K562 (cell line): ENCODE measurements at regions not wholly inside any gene's neighbourhood (a gene's known extent, or its start where the extent isn't known, plus 50 kb on each side); places are given as distances from the start of the nearest gene placed in this dataset.

Source experiments
- ATAC-seq: fragments of 200-7000 bp; cut with Tn5 transposase; 3 replicates; pipeline ENCODE4 v1.9.1; 2020; ENCODE audit warnings: moderate library complexity
- BruUV-seq: library from RNA; stranded (reverse); fragments of 400-500 nt; replicated peaks from 2 replicates; lab custom pipeline; 2021; lab: Mats Ljungman, UMichigan
- CTCF ChIA-PET: fragments of 300-600 bp; formaldehyde crosslinking; extraction: SDS; loops from one replicate; lab custom pipeline; 2021; ENCODE audit warnings: low intra/inter-chr PET ratio; lab: Yijun Ruan, JAX
- POLR2A ChIA-PET: fragments of 300-600, 350-650 bp; sonication (Branson Sonifier 250); formaldehyde crosslinking; extraction: SDS; loops from one replicate; lab custom pipeline; 2021; ENCODE audit warnings: antibody characterized with exemption, inconsistent platforms; lab: Yijun Ruan, JAX
- DNase-seq, 4 experiments: peaks; one replicate each; pipeline versions ENCODE4 v3.0.0 to v3.0.0-alpha.2; 2011 to 2018; ENCODE audit warnings: low spot score in 3 of 4, mixed read lengths in 3 of 4; ENCODE audit errors: extremely low read depth in 1 of 4
- FAIRE-seq: peaks from 2 replicates; lab custom pipeline; 2011; peaks lifted over from hg19 to GRCh38; lab: Jason Lieb, UNC
- H2AFZ ChIP-seq: 2 replicates; pipeline ENCODE4 v1.6.0; 2011; ENCODE audit warnings: low read depth, low read length, control low read depth, inconsistent platforms
- H3K27ac ChIP-seq: fragments of 200-600 bp; 3 replicates; pipeline ENCODE4 v1.8.0; 2011; ENCODE audit warnings: low read depth, mild to moderate bottlenecking, control low read depth, inconsistent platforms, low read length, moderate library complexity, mixed read lengths; ENCODE audit errors: extremely low read depth
- H3K27me3 ChIP-seq, 2 experiments: fragments of 300-600 bp in 1 of 2; 2 replicates in 1 of 2; 3 replicates in 1 of 2; pipeline versions ENCODE4 v1.6.0 to v1.8.0; 2011; ENCODE audit warnings: inconsistent platforms in 2 of 2, low read length in 2 of 2, mild to moderate bottlenecking in 1 of 2, mixed read lengths in 1 of 2, moderate library complexity in 1 of 2; ENCODE audit not compliant: control insufficient read depth in 2 of 2, insufficient read depth in 2 of 2
- H3K36me3 ChIP-seq: fragments of 300-600 bp; 3 replicates; pipeline ENCODE4 v1.8.0; 2011; ENCODE audit warnings: mild to moderate bottlenecking, low read length, inconsistent platforms; ENCODE audit not compliant: control insufficient read depth, insufficient read depth
- H3K4me1 ChIP-seq, 2 experiments: fragments of 200-600 bp in 1 of 2; replicated peaks in 1 of 2; 2 replicates in 1 of 2; 3 replicates in 1 of 2; pipeline versions ENCODE4 v1.5.1 to v1.8.0; 2011; ENCODE audit warnings: inconsistent platforms in 2 of 2, low read length in 2 of 2, mild to moderate bottlenecking in 1 of 2, mixed read lengths in 1 of 2, moderate library complexity in 1 of 2; ENCODE audit not compliant: control insufficient read depth in 2 of 2, insufficient read depth in 2 of 2
- H3K4me2 ChIP-seq: 2 replicates; pipeline ENCODE4 v1.6.1; 2011; ENCODE audit warnings: low read length, control low read depth, inconsistent platforms, mixed read lengths; ENCODE audit not compliant: insufficient read depth
- H3K4me3 ChIP-seq: fragments of 200-600 bp; sonication (generic), shearing (Covaris generic); 2 replicates; pipeline ENCODE4 v1.5.1; 2016; ENCODE audit warnings: control low read depth, inconsistent platforms
- H3K79me2 ChIP-seq: fragments of 200-600 bp; 3 replicates; pipeline ENCODE4 v1.8.0; 2011; ENCODE audit warnings: low read length, inconsistent platforms; ENCODE audit not compliant: control insufficient read depth, insufficient read depth
- H3K9ac ChIP-seq, 2 experiments: 2 replicates each; pipeline versions ENCODE4 v1.6.0 to v1.6.1; 2011; ENCODE audit warnings: low read depth in 2 of 2, low read length in 2 of 2, control low read depth in 1 of 2, inconsistent platforms in 1 of 2, mild to moderate bottlenecking in 1 of 2, mixed read lengths in 1 of 2; ENCODE audit not compliant: insufficient read depth in 1 of 2
- H3K9me1 ChIP-seq: one replicate; pipeline ENCODE4 v1.6.0; 2011; ENCODE audit warnings: inconsistent platforms, mild to moderate bottlenecking, low read length, moderate library complexity; ENCODE audit not compliant: control insufficient read depth, insufficient read depth
- H3K9me3 ChIP-seq: replicated peaks from 2 replicates; pipeline ENCODE4 v1.5.1; 2011; ENCODE audit warnings: low read depth, low read length, inconsistent platforms; ENCODE audit not compliant: control insufficient read depth, insufficient read depth
- H4K20me1 ChIP-seq: replicated peaks from 2 replicates; pipeline ENCODE4 v1.6.1; 2011; ENCODE audit warnings: low read length, inconsistent platforms, mixed read lengths; ENCODE audit not compliant: control insufficient read depth, insufficient read depth
- BRD4 ChIP-seq: fragments of 200-600 bp; sonication (generic); IDR thresholded peaks from 2 replicates; pipeline ENCODE4 v1.6.1; 2017; ENCODE audit warnings: inconsistent platforms
- C11orf30 ChIP-seq: fragments of 450-650 bp; IDR thresholded peaks from 2 replicates; pipeline ENCODE4 v1.6.1; 2016; ENCODE audit warnings: low read depth, mild to moderate bottlenecking
- CBFA2T3 ChIP-seq: fragments of 450-650 bp; IDR thresholded peaks from 2 replicates; pipeline ENCODE4 v1.6.1; 2017
- E2F5 ChIP-seq: sonication (generic); formaldehyde crosslinking; IDR thresholded peaks from 2 replicates; pipeline ENCODE4 v1.8.0; 2022; ENCODE audit warnings: mild to moderate bottlenecking, missing genetic modification reagents
- ESRRB ChIP-seq: fragments of 250-450 bp; sonication (Bioruptor Pico); IDR thresholded peaks from 2 replicates; pipeline ENCODE4 v1.5.0; 2020; ENCODE audit warnings: mild to moderate bottlenecking, moderate library complexity, borderline replicate concordance
- MECOM ChIP-seq: fragments of 250-450 bp; sonication (Bioruptor Pico); IDR thresholded peaks from 2 replicates; pipeline ENCODE4 v1.8.0; 2022; ENCODE audit warnings: inconsistent platforms
- NCOA4 ChIP-seq: fragments of 450-650 bp; IDR thresholded peaks from 2 replicates; pipeline ENCODE4 v1.6.1; 2018; ENCODE audit warnings: mild to moderate bottlenecking; ENCODE audit not compliant: partially characterized antibody
- NRF1 ChIP-seq, 2 experiments: fragments of 450-650 bp; IDR thresholded peaks in 1 of 2; conservative IDR thresholded peaks in 1 of 2; 2 replicates each; pipeline ENCODE4 v1.6.1; 2014; ENCODE audit warnings: mild to moderate bottlenecking in 2 of 2
- RFX1 ChIP-seq: fragments of 450-650 bp; IDR thresholded peaks from 2 replicates; pipeline ENCODE4 v1.6.1; 2016; ENCODE audit warnings: mild to moderate bottlenecking, moderate library complexity
- SP2 ChIP-seq: IDR thresholded peaks from 2 replicates; pipeline ENCODE4 v1.6.1; 2011; ENCODE audit warnings: mild to moderate bottlenecking, low read depth, low read length, moderate library complexity; ENCODE audit not compliant: poor library complexity, severe bottlenecking; ENCODE audit errors: extremely low read depth
- TAF7 ChIP-seq: fragments of 450-650 bp; IDR thresholded peaks from 2 replicates; pipeline ENCODE4 v1.6.1; 2016; ENCODE audit warnings: missing genetic modification characterization, missing compliant biosample characterization
- ZBTB26 ChIP-seq: fragments of 450-650 bp; formaldehyde crosslinking; IDR thresholded peaks from 2 replicates; pipeline ENCODE4 v1.4.0; 2022; ENCODE audit warnings: missing genetic modification characterization
- ZNF232 ChIP-seq: sonication (generic); formaldehyde crosslinking; IDR thresholded peaks from 2 replicates; pipeline ENCODE4 v1.8.0; 2022; ENCODE audit warnings: mild to moderate bottlenecking, missing genetic modification reagents
- ZNF583 ChIP-seq: fragments of 250-450 bp; sonication (Bioruptor Pico); IDR thresholded peaks from 2 replicates; pipeline ENCODE4 v1.4.0; 2020
- WGBS: fragments of 100-300 bp; shearing (Covaris generic); methylation state at CpG from one replicate; pipeline ENCODE4 v1.1.6; 2016; ENCODE audit warnings: low coverage, mixed read lengths; ENCODE audit not compliant: insufficient coverage; ENCODE audit errors: missing lambda C conversion rate; 5-methylcytosine and 5-hydroxymethylcytosine counted together
- in situ Hi-C: fragments of 300-500 bp; cut with MboI; formaldehyde crosslinking; loops from 4 replicates; pipeline ENCODE4 v1.15.0; 2018; ENCODE audit warnings: inconsistent platforms, mixed read lengths
- intact Hi-C: fragments of 100-400 bp; cut with micrococcal nuclease; formaldehyde crosslinking; loops from 2 replicates; pipeline ENCODE4 v1.14.2; 2022

- TF ChIP-seq C11orf30 (0 out of 2 replicates have a peak, but pooled peaks have one; percentile 7), MECOM (peak; percentile 88; the same call in 1 of the 2 replicates), ZNF232 (CRISPR knock-in tag) (no peak), ZNF583 (CRISPR knock-in tag) (no peak)
Measured at GRCh38 chr1:221473411-221473810, 268.5 kb downstream of the DUSP10 start (continued).

GRCh38 chr1:221477252-221477651 lies 264.6 kb downstream of the DUSP10 start:
- Histone ChIP-seq H4K20me1 (no peaks in the 10 kb centered on the region), H3K9me1 (no peaks in the 10 kb centered on the region), H3K79me2 (no peaks in the 10 kb centered on the region), H2AFZ (no peak overlapping the region), H3K4me1 (no peaks in the 10 kb centered on the region), H3K4me2 (no peak overlapping the region), H3K27me3 (no peaks in the 10 kb centered on the region), H3K9ac (no peak overlapping the region), H3K4me3 (no peak overlapping the region), H3K36me3 (no peaks in the 10 kb centered on the region), H3K9me3 (no peaks in the 10 kb centered on the region), H3K27ac (no peak overlapping the region)
- POLR2A ChIA-PET, result no interaction called here
- TF ChIP-seq ZBTB26 (CRISPR knock-in tag) (no peak), SP2 (no peak), CBFA2T3 (no peak), ESRRB (no peak), RFX1 (no peak), TAF7 (tag) (no peak), BRD4 (no peak), E2F5 (CRISPR knock-in tag) (no peak), NCOA4 (no peak), NRF1 (conservative IDR thresholded peaks at IDR 0.05 in 1 of 2, IDR thresholded peaks at IDR 0.05 in 1 of 2) (no peak)
- WGBS, result 0% methylated on average over 3 of the region's 3 CpGs
- intact Hi-C loops (loop anchor here (5.0 to 10.0 kb wide), 2 partner anchors 695 to 978 kb away; no protein-coding TSS in a partner anchor), in situ Hi-C loops (no loop called here)
- ATAC-seq (no peak), FAIRE-seq (no peak), DNase-seq (no peak)
- CTCF ChIA-PET, result interaction anchor here (0.8 kb wide), 1 partner anchor 530 kb away, joined by 3 read pairs; no protein-coding TSS in a partner anchor
- BruUV-seq, result no TSS peak
